Stomach (tissue), 4 donors: ENCODE measurements at regions not wholly inside any gene's neighbourhood (a gene's known extent, or its start where the extent isn't known, plus 50 kb on each side); places are given as distances from the start of the nearest gene placed in this dataset.

ENCODE experiments used
- CTCF ChIP-seq, 7 experiments: fragments of 450-650 bp in 4 of 7; fragments of 200-600 bp in 3 of 7; sonication (generic) in 3 of 7; IDR thresholded peaks; one replicate each; pipeline ENCODE4 v1.5.1; 2016 to 2019; ENCODE audit warnings: antibody characterized with exemption in 7 of 7, control low read depth in 2 of 7, mild to moderate bottlenecking in 1 of 7
- POLR2AphosphoS5 ChIP-seq, 3 donors: sonication (generic); formaldehyde crosslinking; IDR thresholded peaks; one replicate each; pipeline ENCODE4 v1.6.1; 2016; ENCODE audit warnings: antibody characterized with exemption in 3 of 3

GRCh38 chr3:170741756-170742529, 128.1 kb downstream of the RPL22L1 start:
- TF ChIP-seq CTCF (IDR thresholded peaks at IDR 0.05) (no peak), POLR2AphosphoS5 (IDR thresholded peaks at IDR 0.05) (no peak)
